Stomach (tissue), 8 donors: ENCODE measurements at regions not wholly inside any gene's neighbourhood (a gene's known extent, or its start where the extent isn't known, plus 50 kb on each side); places are given as distances from the start of the nearest gene placed in this dataset.

Source experiments
- DNase-seq, 2 donors: peaks; one replicate each; pipeline versions ENCODE4 v3.0.0 to v3.0.0-alpha.2; 2013 to 2019
- H3K27ac ChIP-seq, 5 donors: fragments of 200-600 bp in 4 of 5; sonication (generic) in 4 of 5; one replicate each; pipeline ENCODE4 v1.5.1; 2013 to 2019; ENCODE audit warnings: mild to moderate bottlenecking in 1 of 5, moderate library complexity in 1 of 5
- H3K27me3 ChIP-seq, 3 donors: fragments of 200-600 bp; sonication (generic); one replicate each; pipeline ENCODE4 v1.5.1; 2017 to 2019; ENCODE audit warnings: mixed run types in 1 of 3
- H3K36me3 ChIP-seq, 4 donors: fragments of 200-600 bp; sonication (generic); 1 replicate in 3 of 4; 2 replicates in 1 of 4; pipeline ENCODE4 v1.5.1; 2016 to 2019
- H3K4me1 ChIP-seq, 4 donors: fragments of 200-600 bp; sonication (generic); one replicate each; pipeline ENCODE4 v1.5.1; 2016 to 2019
- H3K4me3 ChIP-seq, 4 donors: fragments of 200-600 bp; sonication (generic) in 3 of 4; one replicate each; pipeline ENCODE4 v1.5.1; 2016 to 2019; ENCODE audit warnings: mild to moderate bottlenecking in 1 of 4
- H3K9me3 ChIP-seq, 4 donors: fragments of 200-600 bp; sonication (generic); one replicate each; pipeline ENCODE4 v1.5.1; 2016 to 2019
- CTCF ChIP-seq, 7 experiments: fragments of 450-650 bp in 4 of 7; fragments of 200-600 bp in 3 of 7; sonication (generic) in 3 of 7; IDR thresholded peaks; one replicate each; pipeline ENCODE4 v1.5.1; 2016 to 2019; ENCODE audit warnings: antibody characterized with exemption in 7 of 7, control low read depth in 2 of 7, mild to moderate bottlenecking in 1 of 7
- EP300 ChIP-seq: sonication (generic); formaldehyde crosslinking; IDR thresholded peaks from one replicate; pipeline ENCODE4 v1.6.1; 2017; ENCODE audit warnings: antibody characterized with exemption
- POLR2A ChIP-seq, 4 donors: fragments of 450-650 bp; IDR thresholded peaks; one replicate each; pipeline ENCODE4 v1.6.1; 2016; ENCODE audit warnings: antibody characterized with exemption in 4 of 4, control low read depth in 2 of 4, mild to moderate bottlenecking in 1 of 4, moderate library complexity in 1 of 4
- POLR2AphosphoS5 ChIP-seq, 3 donors: sonication (generic); formaldehyde crosslinking; IDR thresholded peaks; one replicate each; pipeline ENCODE4 v1.6.1; 2016; ENCODE audit warnings: antibody characterized with exemption in 3 of 3
- WGBS, 5 donors: extraction: QIAGEN DNeasy Blood & Tissue Kit in 3 of 5; methylation state at CpG; one replicate each; pipeline versions ENCODE4 v1.1.5 to v1.1.7; 2013 to 2018; 5-methylcytosine and 5-hydroxymethylcytosine counted together
- intact Hi-C: fragments of 100-400 bp; cut with DNase I; formaldehyde crosslinking; loops from one replicate; pipeline ENCODE4 v1.15.1; 2023; ENCODE audit warnings: low total_unique reads
- donor health status: healthy with polysubstance abuse.
- donor health status: Bipolar disorder and iron deficiency.
- donor health status: healthy.

GRCh38 chr5:164007064-164007463, 501.6 kb downstream of the MAT2B start:
- Histone ChIP-seq H3K27me3 (no peaks in the 10 kb centered on the region), H3K27ac (no peak overlapping the region), H3K4me1 (no peaks in the 10 kb centered on the region), H3K9me3 (no peaks in the 10 kb centered on the region), H3K36me3 (no peaks in the 10 kb centered on the region), H3K4me3 (no peak overlapping the region)
- no peak for DNase-seq
- no peak for TF ChIP-seq EP300
- TF ChIP-seq CTCF (IDR thresholded peaks at IDR 0.05) = no peak
- TF ChIP-seq POLR2A (IDR thresholded peaks at IDR 0.05) = no peak
- no peak for TF ChIP-seq POLR2AphosphoS5 (IDR thresholded peaks at IDR 0.05)
- 47 to 63% (median 54%) methylated on average over 2 of the region's 2 CpGs for WGBS, 5 donors
- intact Hi-C loops = no loop called here

DNA sequence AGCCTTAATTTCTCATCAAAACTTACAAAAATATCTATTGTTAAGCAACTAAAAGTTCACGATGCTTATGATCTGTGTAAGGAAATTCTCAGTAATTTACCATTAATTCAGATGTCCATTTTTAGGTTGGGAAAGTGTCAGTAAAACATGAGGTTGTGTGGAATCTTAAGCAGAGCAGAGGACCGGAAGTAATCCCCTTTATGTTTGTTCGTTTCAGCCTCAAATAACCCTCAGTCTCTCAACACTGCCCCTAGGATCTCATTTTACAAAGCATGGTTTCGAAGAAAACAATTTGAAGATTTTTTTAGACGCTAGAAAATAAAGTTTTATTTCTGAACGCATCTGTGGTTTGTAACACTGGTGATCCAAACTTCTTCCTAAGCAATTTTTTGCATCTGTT, 504.2 kb downstream of the MAT2B start:
- Histone ChIP-seq H3K9me3 (no peaks in the 10 kb centered on the region), H3K4me3 (no peak overlapping the region), H3K27ac (no peak overlapping the region), H3K4me1 (no peaks in the 10 kb centered on the region), H3K36me3 (no peaks in the 10 kb centered on the region), H3K27me3 (no peaks in the 10 kb centered on the region)
- intact Hi-C loops = loop anchor here (10.0 kb wide), 2 partner anchors 495 to 1195 kb away; no protein-coding TSS in a partner anchor
- DNase-seq = no peak
- TF ChIP-seq CTCF (IDR thresholded peaks at IDR 0.05) (no peak), POLR2A (IDR thresholded peaks at IDR 0.05) (no peak), EP300 (no peak), POLR2AphosphoS5 (IDR thresholded peaks at IDR 0.05) (no peak)
- 80 to 87% (median 83%) methylated on average over 6 of the region's 6 CpGs for WGBS, 5 donors

GRCh38 chr5:164010900-164011299, 505.5 kb downstream of the MAT2B start:
- Histone ChIP-seq H3K4me3 (no peak overlapping the region), H3K27me3 (no peaks in the 10 kb centered on the region), H3K9me3 (no peaks in the 10 kb centered on the region), H3K4me1 (no peaks in the 10 kb centered on the region), H3K36me3 (no peaks in the 10 kb centered on the region), H3K27ac (no peak overlapping the region)
- 69 to 80% (median 75%) methylated on average over 3 of the region's 3 CpGs for WGBS, 5 donors
- no peak for DNase-seq
- TF ChIP-seq CTCF (IDR thresholded peaks at IDR 0.05) = no peak
- no peak for TF ChIP-seq EP300
- no peak for TF ChIP-seq POLR2A (IDR thresholded peaks at IDR 0.05)
- TF ChIP-seq POLR2AphosphoS5 (IDR thresholded peaks at IDR 0.05) = no peak
- intact Hi-C loops = loop anchor here (10.0 kb wide), 2 partner anchors 494 to 1194 kb away; no protein-coding TSS in a partner anchor

DNA sequence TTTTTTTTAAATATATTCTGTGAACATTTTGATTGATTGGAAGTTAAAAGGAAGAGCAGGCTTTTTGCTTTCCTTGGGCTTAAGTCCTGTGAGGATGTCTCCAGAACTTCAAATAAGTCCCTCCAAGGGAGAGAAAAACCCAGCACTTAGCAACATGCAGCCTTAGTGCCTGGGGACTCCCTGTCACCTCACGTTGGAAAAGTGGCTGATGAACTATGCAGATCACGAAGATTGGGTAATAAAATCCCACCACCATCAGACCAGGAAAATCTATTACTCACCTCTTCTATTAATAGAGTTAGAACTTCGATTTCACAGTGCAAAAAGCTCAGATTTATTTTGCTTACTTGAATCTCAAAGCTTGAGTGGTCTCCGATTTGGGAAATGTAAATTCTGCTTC, 507.0 kb downstream of the MAT2B start:
- DNase-seq = no peak
- no peaks in the 10 kb centered on the region for H3K9me3 ChIP-seq
- no peaks in the 10 kb centered on the region for H3K36me3 ChIP-seq
- intact Hi-C loops = loop anchor here (10.0 kb wide), 2 partner anchors 492 to 1192 kb away; no protein-coding TSS in a partner anchor
- 27 to 46% (median 38%) methylated on average over 4 of the region's 4 CpGs for WGBS, 5 donors
- H3K27me3 ChIP-seq = no peaks in the 10 kb centered on the region
- H3K27ac ChIP-seq = no peak overlapping the region
- no peak for TF ChIP-seq CTCF (IDR thresholded peaks at IDR 0.05)
- no peak for TF ChIP-seq EP300
- TF ChIP-seq POLR2A (IDR thresholded peaks at IDR 0.05) = no peak
- no peak for TF ChIP-seq POLR2AphosphoS5 (IDR thresholded peaks at IDR 0.05)
- no peak overlapping the region for H3K4me3 ChIP-seq
- no peaks in the 10 kb centered on the region for H3K4me1 ChIP-seq
